Natural killer cell (primary cell): ENCODE measurements at regions not wholly inside any gene's neighbourhood (a gene's known extent, or its start where the extent isn't known, plus 50 kb on each side); places are given as distances from the start of the nearest gene placed in this dataset.

Source experiments
- ATAC-seq, 3 donors: fragments of 150-1000 bp in 2 of 3; fragments of 200-7000 bp in 1 of 3; cut with Tn5 transposase; 1 replicate in 1 of 3; 2 replicates in 2 of 3; pipeline ENCODE4 v1.10.0; 2021; ENCODE audit warnings: mild to moderate bottlenecking in 2 of 3, moderate library complexity in 2 of 3
- DNase-seq, 2 donors: peaks; one replicate each; pipeline versions ENCODE4 v3.0.0 to v3.0.0-alpha.2; 2013 to 2021; ENCODE audit warnings: mixed read lengths in 1 of 2
- H3K27ac ChIP-seq: one replicate; pipeline ENCODE4 v1.5.1; 2013; ENCODE audit warnings: mild to moderate bottlenecking, low read length
- H3K27me3 ChIP-seq: one replicate; pipeline ENCODE4 v1.6.1; 2013; ENCODE audit warnings: low read length; ENCODE audit not compliant: control insufficient read depth, insufficient read depth
- H3K36me3 ChIP-seq: one replicate; pipeline ENCODE4 v1.6.1; 2013; ENCODE audit warnings: low read length; ENCODE audit not compliant: control insufficient read depth, insufficient read depth
- H3K4me1 ChIP-seq: one replicate; pipeline ENCODE4 v1.6.1; 2013; ENCODE audit warnings: low read length; ENCODE audit not compliant: control insufficient read depth, insufficient read depth
- H3K4me3 ChIP-seq: one replicate; pipeline ENCODE4 v1.5.1; 2013; ENCODE audit warnings: low read length
- H3K9me3 ChIP-seq: one replicate; pipeline ENCODE4 v1.6.1; 2013; ENCODE audit warnings: low read length; ENCODE audit not compliant: control insufficient read depth, insufficient read depth
- H3K27ac Mint-ChIP-seq, 2 donors: one replicate each; pipeline ENCODE4 v1.8.0; 2022; ENCODE audit warnings: mild to moderate bottlenecking in 2 of 2, mixed read lengths in 2 of 2, moderate library complexity in 1 of 2
- H3K27me3 Mint-ChIP-seq, 2 donors: one replicate each; pipeline ENCODE4 v1.8.0; 2022; ENCODE audit warnings: low read depth in 2 of 2, mixed read lengths in 2 of 2
- H3K36me3 Mint-ChIP-seq: one replicate; pipeline ENCODE4 v1.8.0; 2022; ENCODE audit warnings: mixed read lengths
- H3K4me1 Mint-ChIP-seq, 2 donors: one replicate each; pipeline ENCODE4 v1.8.0; 2022; ENCODE audit warnings: mixed read lengths in 2 of 2
- H3K4me3 Mint-ChIP-seq: one replicate; pipeline ENCODE4 v1.8.0; 2022; ENCODE audit warnings: mild to moderate bottlenecking, moderate library complexity, mixed read lengths
- H3K9me3 Mint-ChIP-seq, 2 donors: one replicate each; pipeline ENCODE4 v1.8.0; 2022; ENCODE audit warnings: mixed read lengths in 2 of 2
- WGBS: methylation state at CpG from one replicate; pipeline ENCODE4 v1.1.7; 2013; ENCODE audit warnings: missing lambda C conversion rate; ENCODE audit not compliant: insufficient coverage; 5-methylcytosine and 5-hydroxymethylcytosine counted together
- intact Hi-C: fragments of 100-400 bp; cut with micrococcal nuclease; formaldehyde crosslinking; loops from one replicate; pipeline ENCODE4 v1.14.2; 2022
- TF ChIP-seq, protein P1 (sequence below): fragments of 200-600 bp; IDR thresholded peaks from one replicate; pipeline ENCODE4 v1.8.0; 2022; ENCODE audit warnings: antibody characterized with exemption

DNA sequence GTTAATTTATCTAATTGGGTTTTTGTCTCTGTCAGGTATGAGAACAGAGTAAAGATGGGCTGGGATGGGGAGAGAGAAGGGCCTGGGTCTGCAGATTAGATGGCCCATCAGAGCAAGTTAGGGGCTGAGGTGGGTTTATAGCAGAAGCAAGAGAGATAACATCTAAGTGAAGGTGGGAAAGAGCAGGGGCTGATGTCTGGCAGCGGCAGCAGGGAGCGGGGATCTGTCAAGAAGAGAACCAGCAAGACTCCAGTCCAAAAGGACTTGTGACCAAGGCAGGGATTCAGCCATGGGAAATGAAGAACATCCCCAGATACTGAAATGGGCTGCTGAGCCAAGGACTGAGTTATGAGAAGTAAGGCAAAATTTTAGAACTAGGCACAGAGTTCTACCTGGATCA, 320.6 kb upstream of the TBL1XR1 start:
- H3K4me1 ChIP-seq = no peaks in the 10 kb centered on the region
- H3K27me3 Mint-ChIP-seq = no peaks in the 10 kb centered on the region

DNA sequence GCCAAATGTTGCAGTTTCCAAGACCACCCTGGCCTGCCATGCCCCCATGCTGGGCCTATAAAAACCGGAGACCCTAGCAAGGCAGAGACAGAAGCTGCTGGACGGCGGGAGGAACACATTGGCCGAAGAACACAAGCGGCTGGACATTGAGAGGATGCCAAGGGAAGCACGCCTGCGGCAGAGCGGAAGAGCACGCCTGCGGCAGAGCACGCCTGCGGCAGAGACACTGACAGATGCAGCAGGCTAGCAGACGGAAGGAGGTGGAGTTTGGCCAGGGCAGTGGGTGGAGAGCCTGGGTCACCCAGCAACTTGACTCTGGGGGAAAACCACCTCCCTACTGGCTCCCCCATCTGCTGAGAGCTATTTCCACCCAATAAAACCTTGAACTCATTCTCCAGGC, 322.3 kb upstream of the TBL1XR1 start:
- Histone ChIP-seq H3K27me3 (no peaks in the 10 kb centered on the region), H3K9me3 (no peaks in the 10 kb centered on the region), H3K36me3 (no peaks in the 10 kb centered on the region), H3K27ac (no peak overlapping the region), H3K4me1 (no peaks in the 10 kb centered on the region), H3K4me3 (no peak overlapping the region)
- Mint-ChIP-seq H3K36me3 (no peaks in the 10 kb centered on the region), H3K4me1 (peaks cover 0 to 5% of the 10 kb centered on the region in 2 donors), H3K4me3 (no peak overlapping the region), H3K9me3 (no peaks in the 10 kb centered on the region), H3K27ac (no peak overlapping the region), H3K27me3 (no peaks in the 10 kb centered on the region)
- intact Hi-C loops = no loop called here
- TF ChIP-seq, protein P1, sequence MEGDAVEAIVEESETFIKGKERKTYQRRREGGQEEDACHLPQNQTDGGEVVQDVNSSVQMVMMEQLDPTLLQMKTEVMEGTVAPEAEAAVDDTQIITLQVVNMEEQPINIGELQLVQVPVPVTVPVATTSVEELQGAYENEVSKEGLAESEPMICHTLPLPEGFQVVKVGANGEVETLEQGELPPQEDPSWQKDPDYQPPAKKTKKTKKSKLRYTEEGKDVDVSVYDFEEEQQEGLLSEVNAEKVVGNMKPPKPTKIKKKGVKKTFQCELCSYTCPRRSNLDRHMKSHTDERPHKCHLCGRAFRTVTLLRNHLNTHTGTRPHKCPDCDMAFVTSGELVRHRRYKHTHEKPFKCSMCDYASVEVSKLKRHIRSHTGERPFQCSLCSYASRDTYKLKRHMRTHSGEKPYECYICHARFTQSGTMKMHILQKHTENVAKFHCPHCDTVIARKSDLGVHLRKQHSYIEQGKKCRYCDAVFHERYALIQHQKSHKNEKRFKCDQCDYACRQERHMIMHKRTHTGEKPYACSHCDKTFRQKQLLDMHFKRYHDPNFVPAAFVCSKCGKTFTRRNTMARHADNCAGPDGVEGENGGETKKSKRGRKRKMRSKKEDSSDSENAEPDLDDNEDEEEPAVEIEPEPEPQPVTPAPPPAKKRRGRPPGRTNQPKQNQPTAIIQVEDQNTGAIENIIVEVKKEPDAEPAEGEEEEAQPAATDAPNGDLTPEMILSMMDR = no peak
- WGBS = 95% methylated on average over 13 of the region's 13 CpGs
- DNase-seq (no peak), ATAC-seq (no peak)

More for the DNA sequence above, 320.6 kb upstream of the TBL1XR1 start:
- no peaks in the 10 kb centered on the region for H3K9me3 ChIP-seq
- no peak overlapping the region for H3K27ac ChIP-seq
- no peaks in the 10 kb centered on the region for H3K36me3 ChIP-seq
- H3K4me3 ChIP-seq = no peak overlapping the region
- ATAC-seq (no peak), DNase-seq (no peak)
- WGBS = 96% methylated on average over 2 of the region's 2 CpGs
- Mint-ChIP-seq H3K4me3 (no peak overlapping the region), H3K9me3 (no peaks in the 10 kb centered on the region), H3K36me3 (no peaks in the 10 kb centered on the region), H3K4me1 (peaks cover 0 to 7% of the 10 kb centered on the region in 2 donors), H3K27ac (no peak overlapping the region)
- H3K27me3 ChIP-seq = no peaks in the 10 kb centered on the region
- intact Hi-C loops = no loop called here
- TF ChIP-seq, protein P1 = no peak

DNA sequence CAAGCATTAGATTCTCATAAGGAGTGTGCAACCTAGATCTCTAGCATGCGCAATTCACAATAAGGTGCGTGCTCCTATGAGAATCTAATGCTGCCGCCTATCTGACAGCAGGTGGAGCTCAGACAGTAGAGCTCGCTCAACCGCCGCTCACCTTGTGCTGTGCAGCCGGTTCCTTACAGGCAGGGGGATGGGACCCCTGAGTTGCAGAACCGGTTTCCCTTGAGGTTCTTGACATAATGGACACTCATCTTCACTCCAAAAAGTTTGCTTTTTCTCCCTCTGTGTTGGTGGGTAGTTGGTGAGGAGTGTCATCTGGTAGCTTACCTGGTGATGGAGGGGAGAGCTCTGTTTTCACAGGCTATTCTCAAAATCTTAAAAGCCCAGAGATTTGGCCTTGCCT, 324.0 kb upstream of the TBL1XR1 start:
- ATAC-seq (no peak), DNase-seq (peak in 1 of 2 donors; percentile 12)
- no peaks in the 10 kb centered on the region for H3K36me3 ChIP-seq
- H3K4me1 Mint-ChIP-seq = peaks cover 13 to 20% of the 10 kb centered on the region in 2 donors
- H3K27me3 ChIP-seq = no peaks in the 10 kb centered on the region
- intact Hi-C loops = no loop called here
- no peak overlapping the region for H3K27ac Mint-ChIP-seq
- WGBS = 95% methylated on average over 8 of the region's 8 CpGs
- no peak overlapping the region for H3K4me3 ChIP-seq
- no peaks in the 10 kb centered on the region for H3K36me3 Mint-ChIP-seq
- peaks cover 4% of the 10 kb centered on the region for H3K4me1 ChIP-seq
- no peak overlapping the region for H3K27ac ChIP-seq
- H3K9me3 Mint-ChIP-seq = peaks cover 0 to 2% of the 10 kb centered on the region in 2 donors
- H3K27me3 Mint-ChIP-seq = no peaks in the 10 kb centered on the region
- H3K9me3 ChIP-seq = no peaks in the 10 kb centered on the region
- TF ChIP-seq, protein P1 = no peak
- H3K4me3 Mint-ChIP-seq = no peak overlapping the region

DNA sequence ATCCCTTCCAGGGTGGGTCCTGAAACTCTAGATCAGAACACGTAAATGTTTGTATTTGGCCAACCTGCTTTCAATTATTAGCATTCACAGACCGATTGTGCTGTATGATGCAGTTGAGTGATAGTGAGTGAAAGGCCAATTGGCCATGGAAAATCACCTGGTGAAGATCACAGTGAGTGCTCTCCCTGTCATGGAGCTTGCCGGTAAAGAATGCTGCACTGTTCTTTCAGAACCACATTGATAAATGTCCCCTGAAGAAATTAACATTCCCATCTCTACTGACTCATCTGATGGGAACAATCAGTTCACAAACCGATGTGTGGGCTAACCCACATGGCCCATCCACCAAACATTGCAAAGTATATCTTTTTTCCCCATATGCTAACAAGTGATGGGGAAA, 324.8 kb upstream of the TBL1XR1 start:
- DNase-seq (no peak), ATAC-seq (no peak)
- no peak overlapping the region for H3K4me3 Mint-ChIP-seq
- H3K27ac ChIP-seq = no peak overlapping the region
- peaks cover 6% of the 10 kb centered on the region for H3K4me1 ChIP-seq
- no peaks in the 10 kb centered on the region for H3K27me3 ChIP-seq
- no peak overlapping the region for H3K27ac Mint-ChIP-seq
- 96% methylated on average over 3 of the region's 4 CpGs for WGBS
- H3K36me3 Mint-ChIP-seq = no peaks in the 10 kb centered on the region
- intact Hi-C loops = no loop called here
- no peaks in the 10 kb centered on the region for H3K9me3 ChIP-seq
- H3K36me3 ChIP-seq = no peaks in the 10 kb centered on the region
- no peak overlapping the region for H3K4me3 ChIP-seq
- peaks cover 15 to 22% of the 10 kb centered on the region in 2 donors for H3K4me1 Mint-ChIP-seq
- TF ChIP-seq, protein P1 = no peak
- H3K9me3 Mint-ChIP-seq = peaks cover 0 to 2% of the 10 kb centered on the region in 2 donors
- no peaks in the 10 kb centered on the region for H3K27me3 Mint-ChIP-seq
